ENCODE measurements at regions not wholly inside any gene's neighbourhood (a gene's known extent, or its start where the extent isn't known, plus 50 kb on each side); places are given as distances from the start of the nearest gene placed in this dataset.

GRCh38 chr2:194556629-194557028 is 1100.4 kb upstream of the SLC39A10 start:
- Histone ChIP-seq H3K27ac (ENCODE audit: poor library complexity, severe bottlenecking) (no peak overlapping the region), H3K4me1 (ENCODE audit: insufficient read depth, poor library complexity, severe bottlenecking) (no peaks in the 10 kb centered on the region), H3K4me3 (ENCODE audit: severe bottlenecking) (no peak overlapping the region), H3K36me3 (ENCODE audit: low read depth) (no peaks in the 10 kb centered on the region), H3K9me3 (ENCODE audit: severe bottlenecking) (no peaks in the 10 kb centered on the region), H3K27me3 (ENCODE audit: insufficient read depth, poor library complexity, severe bottlenecking) (no peaks in the 10 kb centered on the region)
- ATAC-seq (ENCODE audit: low read depth), result no peak
- no peak for TF ChIP-seq CTCF (IDR thresholded peaks at IDR 0.05; ENCODE audit: poor library complexity, severe bottlenecking)
- DNase-seq (ENCODE audit: low spot score), result no peak

- no peaks in the 10 kb centered on the region for H3K27me3 ChIP-seq (ENCODE audit: insufficient read depth, poor library complexity, severe bottlenecking)
- peaks cover 2% of the 10 kb centered on the region for H3K9me3 ChIP-seq (ENCODE audit: severe bottlenecking)
- ATAC-seq (ENCODE audit: low read depth) (no peak), DNase-seq (ENCODE audit: low spot score) (no peak)
- H3K4me1 ChIP-seq (ENCODE audit: insufficient read depth, poor library complexity, severe bottlenecking), result no peaks in the 10 kb centered on the region
- no peak overlapping the region for H3K4me3 ChIP-seq (ENCODE audit: severe bottlenecking)
- TF ChIP-seq CTCF (IDR thresholded peaks at IDR 0.05; ENCODE audit: poor library complexity, severe bottlenecking), result no peak
- H3K36me3 ChIP-seq (ENCODE audit: low read depth), result no peaks in the 10 kb centered on the region
- no peak overlapping the region for H3K27ac ChIP-seq (ENCODE audit: poor library complexity, severe bottlenecking)
Observed at GRCh38 chr2:194553980-194554379, 1103.0 kb upstream of the SLC39A10 start.

- no peaks in the 10 kb centered on the region for H3K27me3 ChIP-seq (ENCODE audit: insufficient read depth, poor library complexity, severe bottlenecking)
- no peak overlapping the region for H3K4me3 ChIP-seq (ENCODE audit: severe bottlenecking)
- peaks cover 2% of the 10 kb centered on the region for H3K9me3 ChIP-seq (ENCODE audit: severe bottlenecking)
- TF ChIP-seq CTCF (IDR thresholded peaks at IDR 0.05; ENCODE audit: poor library complexity, severe bottlenecking), result no peak
- no peaks in the 10 kb centered on the region for H3K4me1 ChIP-seq (ENCODE audit: insufficient read depth, poor library complexity, severe bottlenecking)
- DNase-seq (ENCODE audit: low spot score) (no peak), ATAC-seq (ENCODE audit: low read depth) (peak; percentile 49; the same call in 2 of the 3 replicates)
- H3K27ac ChIP-seq (ENCODE audit: poor library complexity, severe bottlenecking), result no peak overlapping the region
- no peaks in the 10 kb centered on the region for H3K36me3 ChIP-seq (ENCODE audit: low read depth)
Observed at GRCh38 chr2:194550702-194551101, 1106.3 kb upstream of the SLC39A10 start.

GRCh38 chr2:194549387-194549786 is 1107.6 kb upstream of the SLC39A10 start:
- H3K4me3 ChIP-seq (ENCODE audit: severe bottlenecking), result no peak overlapping the region
- peaks cover 2% of the 10 kb centered on the region for H3K9me3 ChIP-seq (ENCODE audit: severe bottlenecking)
- no peaks in the 10 kb centered on the region for H3K36me3 ChIP-seq (ENCODE audit: low read depth)
- no peak for ATAC-seq (ENCODE audit: low read depth)
- no peaks in the 10 kb centered on the region for H3K4me1 ChIP-seq (ENCODE audit: insufficient read depth, poor library complexity, severe bottlenecking)
- no peak for DNase-seq (ENCODE audit: low spot score)
- no peak overlapping the region for H3K27ac ChIP-seq (ENCODE audit: poor library complexity, severe bottlenecking)
- TF ChIP-seq CTCF (IDR thresholded peaks at IDR 0.05; ENCODE audit: poor library complexity, severe bottlenecking), result no peak
- H3K27me3 ChIP-seq (ENCODE audit: insufficient read depth, poor library complexity, severe bottlenecking), result no peaks in the 10 kb centered on the region

GRCh38 chr2:194545978-194546377 is 1111.0 kb upstream of the SLC39A10 start:
- H3K4me3 ChIP-seq (ENCODE audit: severe bottlenecking), result no peak overlapping the region
- peaks cover 2% of the 10 kb centered on the region for H3K9me3 ChIP-seq (ENCODE audit: severe bottlenecking)
- no peaks in the 10 kb centered on the region for H3K4me1 ChIP-seq (ENCODE audit: insufficient read depth, poor library complexity, severe bottlenecking)
- no peak for DNase-seq (ENCODE audit: low spot score)
- peak; percentile 53 for TF ChIP-seq CTCF (IDR thresholded peaks at IDR 0.05; ENCODE audit: poor library complexity, severe bottlenecking)
- no peaks in the 10 kb centered on the region for H3K36me3 ChIP-seq (ENCODE audit: low read depth)
- H3K27ac ChIP-seq (ENCODE audit: poor library complexity, severe bottlenecking), result no peak overlapping the region
- no peak for ATAC-seq (ENCODE audit: low read depth)
- H3K27me3 ChIP-seq (ENCODE audit: insufficient read depth, poor library complexity, severe bottlenecking), result no peaks in the 10 kb centered on the region
